H1 (cell line): ENCODE measurements at regions not wholly inside any gene's neighbourhood (a gene's known extent, or its start where the extent isn't known, plus 50 kb on each side); places are given as distances from the start of the nearest gene placed in this dataset.
"Not testable (repeated sequence)": the region's sequence is repeated elsewhere in the genome, so short reads cannot be mapped to it uniquely, and the experiment has no call there.

Experiments
- CTCF ChIA-PET: fragments of 300-600 bp; sonication (Branson Sonifier 250); formaldehyde crosslinking; loops from one replicate; lab custom pipeline; 2021; ENCODE audit not compliant: partially characterized antibody; lab: Charles Lee
- POLR2A ChIA-PET: fragments of 300-600 bp; sonication (Branson Sonifier 250); formaldehyde crosslinking; loops from one replicate; lab custom pipeline; 2021; ENCODE audit warnings: inconsistent platforms; ENCODE audit not compliant: partially characterized antibody; lab: Charles Lee
- DNase-seq, 2 experiments: peaks; one replicate each; pipeline versions ENCODE4 v3.0.0 to v3.0.0-alpha.2; 2010 to 2022; ENCODE audit warnings: low spot score in 2 of 2, low read depth in 1 of 2, mixed read lengths in 1 of 2
- FAIRE-seq: peaks from 2 replicates; lab custom pipeline; 2011; peaks lifted over from hg19 to GRCh38; lab: Jason Lieb, UNC
- H2AFZ ChIP-seq: 2 replicates; pipeline ENCODE4 v1.8.1; 2012; ENCODE audit warnings: low read length, inconsistent platforms
- H2AK5ac ChIP-seq: 2 replicates; pipeline ENCODE4 v1.6.1; 2013; ENCODE audit warnings: low read depth, low read length
- H2BK120ac ChIP-seq: replicated peaks from 2 replicates; pipeline ENCODE3; 2013; ENCODE audit warnings: low read depth, low read length, inconsistent platforms
- H2BK12ac ChIP-seq: 2 replicates; pipeline ENCODE4 v1.6.1; 2013; ENCODE audit warnings: low read depth, low read length
- H2BK15ac ChIP-seq: 2 replicates; pipeline ENCODE4 v1.6.1; 2013; ENCODE audit warnings: low read length
- H2BK20ac ChIP-seq: 2 replicates; pipeline ENCODE4 v1.6.1; 2013; ENCODE audit warnings: low read length
- H2BK5ac ChIP-seq: 2 replicates; pipeline ENCODE4 v1.6.1; 2013; ENCODE audit warnings: low read depth, low read length
- H3K14ac ChIP-seq: 2 replicates; pipeline ENCODE4 v1.6.1; 2013; ENCODE audit warnings: inconsistent platforms; ENCODE audit not compliant: insufficient read length
- H3K18ac ChIP-seq: 2 replicates; pipeline ENCODE4 v1.6.1; 2013; ENCODE audit warnings: low read length; ENCODE audit errors: extremely low read depth
- H3K23ac ChIP-seq: 2 replicates; pipeline ENCODE4 v1.6.1; 2013; ENCODE audit warnings: inconsistent platforms; ENCODE audit not compliant: insufficient read length
- H3K23me2 ChIP-seq: 2 replicates; pipeline ENCODE4 v1.6.1; 2013; ENCODE audit warnings: low read depth, low read length
- H3K27ac ChIP-seq: 2 replicates; pipeline ENCODE4 v1.6.1; 2011; ENCODE audit warnings: low read depth, low read length, inconsistent platforms
- H3K27me3 ChIP-seq, 4 experiments: replicated peaks in 1 of 4; 1 replicate in 1 of 4; 2 replicates in 3 of 4; pipeline versions ENCODE4 v1.6.1 to v1.8.1; 2011 to 2013; ENCODE audit warnings: low read length in 3 of 4, mild to moderate bottlenecking in 3 of 4, inconsistent platforms in 2 of 4, mixed read lengths in 2 of 4, moderate library complexity in 1 of 4; ENCODE audit not compliant: control insufficient read depth in 3 of 4, insufficient read depth in 3 of 4; ENCODE audit errors: extremely low read depth in 1 of 4
- H3K36me3 ChIP-seq, 4 experiments: 2 replicates each; pipeline versions ENCODE4 v1.6.1 to v1.8.1; 2011 to 2013; ENCODE audit warnings: mild to moderate bottlenecking in 4 of 4, low read length in 3 of 4, moderate library complexity in 2 of 4, control low read depth in 1 of 4, inconsistent platforms in 1 of 4; ENCODE audit not compliant: insufficient read depth in 4 of 4, control insufficient read depth in 2 of 4
- H3K4ac ChIP-seq: replicated peaks from 2 replicates; pipeline ENCODE3; 2013; ENCODE audit warnings: low read length, low read depth, mixed read lengths, inconsistent platforms; ENCODE audit not compliant: insufficient read length
- H3K4me1 ChIP-seq, 4 experiments: replicated peaks in 1 of 4; 1 replicate in 1 of 4; 2 replicates in 3 of 4; pipeline versions ENCODE4 v1.6.1 to v1.8.1; 2011 to 2013; ENCODE audit warnings: low read length in 3 of 4, inconsistent platforms in 2 of 4, mixed read lengths in 1 of 4; ENCODE audit not compliant: insufficient read depth in 4 of 4, control insufficient read depth in 3 of 4
- H3K4me2 ChIP-seq, 2 experiments: 2 replicates each; pipeline versions ENCODE4 v1.6.1 to v1.8.1; 2011 to 2013; ENCODE audit warnings: low read depth in 2 of 2, low read length in 2 of 2, control low read depth in 1 of 2, inconsistent platforms in 1 of 2, mild to moderate bottlenecking in 1 of 2; ENCODE audit not compliant: insufficient read depth in 1 of 2
- H3K4me3 ChIP-seq, 4 experiments: fragments of 200-600, 300-600 bp in 1 of 4; sonication (generic), shearing (Covaris generic), sonication (Bioruptor Twin) in 1 of 4; 2 replicates each; pipeline versions ENCODE4 v1.5.1 to v1.8.1; 2011 to 2016; ENCODE audit warnings: low read length in 4 of 4, low read depth in 3 of 4, control low read depth in 2 of 4, inconsistent platforms in 2 of 4, mild to moderate bottlenecking in 2 of 4, mixed read lengths in 1 of 4, moderate library complexity in 1 of 4; ENCODE audit not compliant: insufficient read depth in 2 of 4; ENCODE audit errors: extremely low read depth in 1 of 4
- H3K56ac ChIP-seq: replicated peaks from 2 replicates; pipeline ENCODE3; 2013; ENCODE audit warnings: low read depth, mild to moderate bottlenecking, mixed read lengths, low read length, inconsistent platforms; ENCODE audit not compliant: insufficient read length
- H3K79me1 ChIP-seq: 2 replicates; pipeline ENCODE4 v1.6.1; 2013; ENCODE audit warnings: low read depth, low read length, control low read depth
- H3K79me2 ChIP-seq, 2 experiments: 2 replicates each; pipeline versions ENCODE4 v1.6.1 to v1.8.1; 2012 to 2013; ENCODE audit warnings: low read length in 2 of 2, mild to moderate bottlenecking in 2 of 2, inconsistent platforms in 1 of 2; ENCODE audit not compliant: insufficient read depth in 2 of 2, control insufficient read depth in 1 of 2
- H3K9ac ChIP-seq, 4 experiments: replicated peaks in 1 of 4; 1 replicate in 1 of 4; 2 replicates in 3 of 4; pipeline versions ENCODE4 v1.6.1 to v1.8.1; 2011 to 2013; ENCODE audit warnings: low read depth in 3 of 4, low read length in 3 of 4, control low read depth in 2 of 4, mild to moderate bottlenecking in 2 of 4, moderate library complexity in 2 of 4, inconsistent platforms in 1 of 4; ENCODE audit errors: extremely low read depth in 1 of 4
- H3K9me3 ChIP-seq, 2 experiments: 2 replicates each; pipeline versions ENCODE4 v1.6.1 to v1.8.1; 2012 to 2013; ENCODE audit warnings: mild to moderate bottlenecking in 2 of 2, moderate library complexity in 2 of 2, control low read depth in 1 of 2, inconsistent platforms in 1 of 2, low read depth in 1 of 2, low read length in 1 of 2, mixed read lengths in 1 of 2; ENCODE audit not compliant: insufficient read depth in 2 of 2
- H4K20me1 ChIP-seq, 2 experiments: replicated peaks in 1 of 2; 2 replicates each; pipeline versions ENCODE3 to v1.8.1; 2011 to 2013; ENCODE audit warnings: inconsistent platforms in 2 of 2, low read length in 2 of 2, mild to moderate bottlenecking in 1 of 2; ENCODE audit not compliant: insufficient read depth in 2 of 2, control insufficient read depth in 1 of 2
- H4K5ac ChIP-seq: 2 replicates; pipeline ENCODE4 v1.6.1; 2013; ENCODE audit warnings: low read length, low read depth, mixed read lengths, inconsistent platforms; ENCODE audit not compliant: insufficient read length
- H4K8ac ChIP-seq: 2 replicates; pipeline ENCODE4 v1.8.0; 2013; ENCODE audit warnings: mild to moderate bottlenecking, moderate library complexity, low read length, inconsistent platforms; ENCODE audit not compliant: insufficient read depth; ENCODE audit errors: extremely low read depth
- H4K91ac ChIP-seq: replicated peaks from 2 replicates; pipeline ENCODE3; 2013; ENCODE audit warnings: low read length, mixed read lengths, inconsistent platforms; ENCODE audit not compliant: insufficient read length
- WGBS, 2 experiments: shearing (Covaris generic) in 1 of 2; methylation state at CpG; one replicate each; pipeline versions ENCODE4 v1.1.6 to v1.1.7; 2013 to 2015; ENCODE audit warnings: low lambda C conversion rate in 2 of 2, mixed read lengths in 2 of 2, inconsistent platforms in 1 of 2, low coverage in 1 of 2, missing lambda C conversion rate in 1 of 2; ENCODE audit not compliant: insufficient replicate concordance in 2 of 2, insufficient coverage in 1 of 2, insufficient read length in 1 of 2; ENCODE audit errors: extremely low coverage in 1 of 2, missing lambda C conversion rate in 1 of 2; 5-methylcytosine and 5-hydroxymethylcytosine counted together

- 92% methylated on average over 1 of the region's 7 CpGs; no CpG with 5 or more reads in 1 of the 2 experiments for WGBS, 2 experiments
- CTCF ChIA-PET, H2BK120ac ChIP-seq, H4K91ac ChIP-seq, DNase-seq, H2AK5ac ChIP-seq, H3K79me1 ChIP-seq, H3K36me3 ChIP-seq, FAIRE-seq, H3K9me3 ChIP-seq, H4K20me1 ChIP-seq, H2BK12ac ChIP-seq, H3K4me1 ChIP-seq, H3K4ac ChIP-seq, H3K23me2 ChIP-seq, H3K23ac ChIP-seq, H2AFZ ChIP-seq, H3K4me2 ChIP-seq, H3K27ac ChIP-seq, H2BK20ac ChIP-seq, H3K4me3 ChIP-seq, H4K8ac ChIP-seq, H4K5ac ChIP-seq, H3K18ac ChIP-seq, POLR2A ChIA-PET, H3K9ac ChIP-seq, H3K27me3 ChIP-seq, H3K14ac ChIP-seq, H2BK15ac ChIP-seq, H2BK5ac ChIP-seq, H3K79me2 ChIP-seq, H3K56ac ChIP-seq: not testable (repeated sequence)
These were observed 126.1 kb upstream of the PLS3 start for GRCh38 chrX:115434834-115435233.
